ENCODE measurements at regions not wholly inside any gene's neighbourhood (a gene's known extent, or its start where the extent isn't known, plus 50 kb on each side); places are given as distances from the start of the nearest gene placed in this dataset.

GRCh38 chr12:28794786-28795185 is 354.3 kb upstream of the FAR2 start:
- TF ChIP-seq POLR2A (IDR thresholded peaks at IDR 0.05) (no peak), CTCF (IDR thresholded peaks at IDR 0.05) (no peak)
